H1 (cell line): ENCODE measurements at regions not wholly inside any gene's neighbourhood (a gene's known extent, or its start where the extent isn't known, plus 50 kb on each side); places are given as distances from the start of the nearest gene placed in this dataset.

Experiments used
- CTCF ChIA-PET: fragments of 300-600 bp; sonication (Branson Sonifier 250); formaldehyde crosslinking; loops from one replicate; lab custom pipeline; 2021; ENCODE audit not compliant: partially characterized antibody; lab: Charles Lee
- POLR2A ChIA-PET: fragments of 300-600 bp; sonication (Branson Sonifier 250); formaldehyde crosslinking; loops from one replicate; lab custom pipeline; 2021; ENCODE audit warnings: inconsistent platforms; ENCODE audit not compliant: partially characterized antibody; lab: Charles Lee
- DNase-seq, 2 experiments: peaks; one replicate each; pipeline versions ENCODE4 v3.0.0 to v3.0.0-alpha.2; 2010 to 2022; ENCODE audit warnings: low spot score in 2 of 2, low read depth in 1 of 2, mixed read lengths in 1 of 2
- FAIRE-seq: peaks from 2 replicates; lab custom pipeline; 2011; peaks lifted over from hg19 to GRCh38; lab: Jason Lieb, UNC
- H2AFZ ChIP-seq: 2 replicates; pipeline ENCODE4 v1.8.1; 2012; ENCODE audit warnings: low read length, inconsistent platforms
- H2AK5ac ChIP-seq: 2 replicates; pipeline ENCODE4 v1.6.1; 2013; ENCODE audit warnings: low read depth, low read length
- H2BK120ac ChIP-seq: replicated peaks from 2 replicates; pipeline ENCODE3; 2013; ENCODE audit warnings: low read depth, low read length, inconsistent platforms
- H2BK12ac ChIP-seq: 2 replicates; pipeline ENCODE4 v1.6.1; 2013; ENCODE audit warnings: low read depth, low read length
- H2BK15ac ChIP-seq: 2 replicates; pipeline ENCODE4 v1.6.1; 2013; ENCODE audit warnings: low read length
- H2BK20ac ChIP-seq: 2 replicates; pipeline ENCODE4 v1.6.1; 2013; ENCODE audit warnings: low read length
- H2BK5ac ChIP-seq: 2 replicates; pipeline ENCODE4 v1.6.1; 2013; ENCODE audit warnings: low read depth, low read length
- H3K14ac ChIP-seq: 2 replicates; pipeline ENCODE4 v1.6.1; 2013; ENCODE audit warnings: inconsistent platforms; ENCODE audit not compliant: insufficient read length
- H3K18ac ChIP-seq: 2 replicates; pipeline ENCODE4 v1.6.1; 2013; ENCODE audit warnings: low read length; ENCODE audit errors: extremely low read depth
- H3K23ac ChIP-seq: 2 replicates; pipeline ENCODE4 v1.6.1; 2013; ENCODE audit warnings: inconsistent platforms; ENCODE audit not compliant: insufficient read length
- H3K23me2 ChIP-seq: 2 replicates; pipeline ENCODE4 v1.6.1; 2013; ENCODE audit warnings: low read depth, low read length
- H3K27ac ChIP-seq: 2 replicates; pipeline ENCODE4 v1.6.1; 2011; ENCODE audit warnings: low read depth, low read length, inconsistent platforms
- H3K27me3 ChIP-seq, 4 experiments: replicated peaks in 1 of 4; 1 replicate in 1 of 4; 2 replicates in 3 of 4; pipeline versions ENCODE4 v1.6.1 to v1.8.1; 2011 to 2013; ENCODE audit warnings: low read length in 3 of 4, mild to moderate bottlenecking in 3 of 4, inconsistent platforms in 2 of 4, mixed read lengths in 2 of 4, moderate library complexity in 1 of 4; ENCODE audit not compliant: control insufficient read depth in 3 of 4, insufficient read depth in 3 of 4; ENCODE audit errors: extremely low read depth in 1 of 4
- H3K36me3 ChIP-seq, 4 experiments: 2 replicates each; pipeline versions ENCODE4 v1.6.1 to v1.8.1; 2011 to 2013; ENCODE audit warnings: mild to moderate bottlenecking in 4 of 4, low read length in 3 of 4, moderate library complexity in 2 of 4, control low read depth in 1 of 4, inconsistent platforms in 1 of 4; ENCODE audit not compliant: insufficient read depth in 4 of 4, control insufficient read depth in 2 of 4
- H3K4ac ChIP-seq: replicated peaks from 2 replicates; pipeline ENCODE3; 2013; ENCODE audit warnings: low read length, low read depth, mixed read lengths, inconsistent platforms; ENCODE audit not compliant: insufficient read length
- H3K4me1 ChIP-seq, 4 experiments: replicated peaks in 1 of 4; 1 replicate in 1 of 4; 2 replicates in 3 of 4; pipeline versions ENCODE4 v1.6.1 to v1.8.1; 2011 to 2013; ENCODE audit warnings: low read length in 3 of 4, inconsistent platforms in 2 of 4, mixed read lengths in 1 of 4; ENCODE audit not compliant: insufficient read depth in 4 of 4, control insufficient read depth in 3 of 4
- H3K4me2 ChIP-seq, 2 experiments: 2 replicates each; pipeline versions ENCODE4 v1.6.1 to v1.8.1; 2011 to 2013; ENCODE audit warnings: low read depth in 2 of 2, low read length in 2 of 2, control low read depth in 1 of 2, inconsistent platforms in 1 of 2, mild to moderate bottlenecking in 1 of 2; ENCODE audit not compliant: insufficient read depth in 1 of 2
- H3K4me3 ChIP-seq, 4 experiments: fragments of 200-600, 300-600 bp in 1 of 4; sonication (generic), shearing (Covaris generic), sonication (Bioruptor Twin) in 1 of 4; 2 replicates each; pipeline versions ENCODE4 v1.5.1 to v1.8.1; 2011 to 2016; ENCODE audit warnings: low read length in 4 of 4, low read depth in 3 of 4, control low read depth in 2 of 4, inconsistent platforms in 2 of 4, mild to moderate bottlenecking in 2 of 4, mixed read lengths in 1 of 4, moderate library complexity in 1 of 4; ENCODE audit not compliant: insufficient read depth in 2 of 4; ENCODE audit errors: extremely low read depth in 1 of 4
- H3K56ac ChIP-seq: replicated peaks from 2 replicates; pipeline ENCODE3; 2013; ENCODE audit warnings: low read depth, mild to moderate bottlenecking, mixed read lengths, low read length, inconsistent platforms; ENCODE audit not compliant: insufficient read length
- H3K79me1 ChIP-seq: 2 replicates; pipeline ENCODE4 v1.6.1; 2013; ENCODE audit warnings: low read depth, low read length, control low read depth
- H3K79me2 ChIP-seq, 2 experiments: 2 replicates each; pipeline versions ENCODE4 v1.6.1 to v1.8.1; 2012 to 2013; ENCODE audit warnings: low read length in 2 of 2, mild to moderate bottlenecking in 2 of 2, inconsistent platforms in 1 of 2; ENCODE audit not compliant: insufficient read depth in 2 of 2, control insufficient read depth in 1 of 2
- H3K9ac ChIP-seq, 4 experiments: replicated peaks in 1 of 4; 1 replicate in 1 of 4; 2 replicates in 3 of 4; pipeline versions ENCODE4 v1.6.1 to v1.8.1; 2011 to 2013; ENCODE audit warnings: low read depth in 3 of 4, low read length in 3 of 4, control low read depth in 2 of 4, mild to moderate bottlenecking in 2 of 4, moderate library complexity in 2 of 4, inconsistent platforms in 1 of 4; ENCODE audit errors: extremely low read depth in 1 of 4
- H3K9me3 ChIP-seq, 2 experiments: 2 replicates each; pipeline versions ENCODE4 v1.6.1 to v1.8.1; 2012 to 2013; ENCODE audit warnings: mild to moderate bottlenecking in 2 of 2, moderate library complexity in 2 of 2, control low read depth in 1 of 2, inconsistent platforms in 1 of 2, low read depth in 1 of 2, low read length in 1 of 2, mixed read lengths in 1 of 2; ENCODE audit not compliant: insufficient read depth in 2 of 2
- H4K20me1 ChIP-seq, 2 experiments: replicated peaks in 1 of 2; 2 replicates each; pipeline versions ENCODE3 to v1.8.1; 2011 to 2013; ENCODE audit warnings: inconsistent platforms in 2 of 2, low read length in 2 of 2, mild to moderate bottlenecking in 1 of 2; ENCODE audit not compliant: insufficient read depth in 2 of 2, control insufficient read depth in 1 of 2
- H4K5ac ChIP-seq: 2 replicates; pipeline ENCODE4 v1.6.1; 2013; ENCODE audit warnings: low read length, low read depth, mixed read lengths, inconsistent platforms; ENCODE audit not compliant: insufficient read length
- H4K8ac ChIP-seq: 2 replicates; pipeline ENCODE4 v1.8.0; 2013; ENCODE audit warnings: mild to moderate bottlenecking, moderate library complexity, low read length, inconsistent platforms; ENCODE audit not compliant: insufficient read depth; ENCODE audit errors: extremely low read depth
- H4K91ac ChIP-seq: replicated peaks from 2 replicates; pipeline ENCODE3; 2013; ENCODE audit warnings: low read length, mixed read lengths, inconsistent platforms; ENCODE audit not compliant: insufficient read length
- ASH2L ChIP-seq: fragments of 200-600, 300-600 bp; sonication (generic); IDR thresholded peaks from one replicate; pipeline ENCODE4 v1.7.1; 2017; ENCODE audit warnings: low read length
- CHD1 ChIP-seq: IDR thresholded peaks from 2 replicates; pipeline ENCODE4 v1.6.1; 2012; ENCODE audit warnings: low read depth, low read length, improper control_type of control experiment
- CREB1 ChIP-seq: IDR thresholded peaks from 2 replicates; pipeline ENCODE4 v1.6.1; 2012; ENCODE audit warnings: inconsistent platforms
- CTBP2 ChIP-seq: IDR thresholded peaks from 2 replicates; pipeline ENCODE4 v1.7.0; 2011; ENCODE audit warnings: borderline replicate concordance, mild to moderate bottlenecking, moderate library complexity, mixed read lengths, low read length; ENCODE audit not compliant: insufficient read depth, insufficient read length
- HDAC2 ChIP-seq, 2 experiments: fragments of 300-600 bp in 1 of 2; sonication (generic) in 1 of 2; IDR thresholded peaks; 2 replicates each; pipeline ENCODE4 v1.6.1; 2011 to 2012; ENCODE audit warnings: low read depth in 2 of 2, low read length in 2 of 2, mild to moderate bottlenecking in 2 of 2, moderate library complexity in 2 of 2, borderline replicate concordance in 1 of 2, inconsistent platforms in 1 of 2
- KDM1A ChIP-seq: fragments of 200-600, 300-600 bp; sonication (generic); IDR thresholded peaks from 2 replicates; pipeline ENCODE4 v1.7.1; 2016; ENCODE audit warnings: mild to moderate bottlenecking, low read length, borderline replicate concordance
- MAFK ChIP-seq: IDR thresholded peaks from 2 replicates; pipeline ENCODE4 v1.6.1; 2012; ENCODE audit warnings: low read depth, mild to moderate bottlenecking, improper control_type of control experiment, low read length
- NANOG ChIP-seq: IDR thresholded peaks from 2 replicates; pipeline ENCODE4 v1.6.1; 2011; ENCODE audit warnings: low read length, low read depth, mild to moderate bottlenecking, inconsistent platforms; ENCODE audit not compliant: insufficient read depth, poor library complexity, severe bottlenecking
- PHF8 ChIP-seq: fragments of 200-600 bp; sonication (generic); conservative IDR thresholded peaks from 2 replicates; pipeline ENCODE4 v1.7.1; 2012; ENCODE audit warnings: low read depth, mild to moderate bottlenecking, inconsistent platforms, low read length, moderate library complexity
- RAD21 ChIP-seq, 2 experiments: IDR thresholded peaks in 1 of 2; conservative IDR thresholded peaks in 1 of 2; 2 replicates each; pipeline ENCODE4 v1.6.1; 2011; ENCODE audit warnings: low read depth in 2 of 2, low read length in 2 of 2, improper control_type of control experiment in 1 of 2, inconsistent platforms in 1 of 2, mild to moderate bottlenecking in 1 of 2, moderate library complexity in 1 of 2
- RBBP5 ChIP-seq: IDR thresholded peaks from 2 replicates; pipeline ENCODE4 v1.7.1; 2012; ENCODE audit warnings: low read depth, mild to moderate bottlenecking, inconsistent platforms, low read length, moderate library complexity, borderline replicate concordance
- SIRT6 ChIP-seq: IDR thresholded peaks from one replicate; pipeline ENCODE4 v1.7.1; 2012; ENCODE audit warnings: low read length, inconsistent platforms
- TAF1 ChIP-seq: IDR thresholded peaks from 2 replicates; pipeline ENCODE4 v1.6.1; 2011; ENCODE audit warnings: mild to moderate bottlenecking, low read depth, low read length
- TBP ChIP-seq: IDR thresholded peaks from 2 replicates; pipeline ENCODE4 v1.6.1; 2011; ENCODE audit warnings: low read depth, low read length, improper control_type of control experiment
- TEAD4 ChIP-seq: IDR thresholded peaks from 2 replicates; pipeline ENCODE4 v1.6.1; 2012; ENCODE audit warnings: low read depth, low read length, inconsistent platforms, mixed read lengths
- WGBS, 2 experiments: shearing (Covaris generic) in 1 of 2; methylation state at CpG; one replicate each; pipeline versions ENCODE4 v1.1.6 to v1.1.7; 2013 to 2015; ENCODE audit warnings: low lambda C conversion rate in 2 of 2, mixed read lengths in 2 of 2, inconsistent platforms in 1 of 2, low coverage in 1 of 2, missing lambda C conversion rate in 1 of 2; ENCODE audit not compliant: insufficient replicate concordance in 2 of 2, insufficient coverage in 1 of 2, insufficient read length in 1 of 2; ENCODE audit errors: extremely low coverage in 1 of 2, missing lambda C conversion rate in 1 of 2; 5-methylcytosine and 5-hydroxymethylcytosine counted together

DNA sequence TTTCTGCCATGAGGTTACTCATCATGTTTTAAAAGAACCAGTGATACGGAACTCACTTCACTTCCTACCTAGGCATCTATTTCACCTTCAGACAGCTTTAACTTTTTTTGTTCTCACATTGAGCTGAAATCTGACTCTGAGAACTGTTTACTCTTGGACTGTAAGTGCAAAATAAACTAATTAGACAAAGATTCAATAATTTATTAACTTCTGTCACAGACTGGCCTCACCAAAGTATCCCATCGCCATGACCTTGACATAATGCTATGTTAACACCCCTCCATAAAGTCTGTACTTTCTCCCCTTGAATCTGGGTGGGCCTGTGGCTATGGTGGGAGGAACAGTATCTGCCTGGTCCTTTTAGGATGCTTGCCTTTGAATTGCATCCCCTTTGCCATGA is 448.1 kb downstream of the CBLN4 start:
- Histone ChIP-seq H4K20me1 (no peaks in the 10 kb centered on the region), H3K9me3 (peaks cover 0 to 6% of the 10 kb centered on the region in 2 experiments; a peak in 1 of 4 replicates), H3K23ac (no peak overlapping the region), H3K56ac (no peak overlapping the region), H4K91ac (no peak overlapping the region), H2BK15ac (no peak overlapping the region), H2BK120ac (no peak overlapping the region), H3K23me2 (no peaks in the 10 kb centered on the region), H3K79me1 (no peaks in the 10 kb centered on the region), H2BK12ac (no peak overlapping the region), H4K8ac (no peak overlapping the region), H3K27ac (no peak overlapping the region), H3K9ac (no peak overlapping the region), H3K4me1 (no peaks in the 10 kb centered on the region), H3K27me3 (no peaks in the 10 kb centered on the region), H3K18ac (no peak overlapping the region), H2BK20ac (no peak overlapping the region), H3K4me2 (no peak overlapping the region), H2BK5ac (no peak overlapping the region), H2AFZ (no peak overlapping the region), H3K79me2 (no peaks in the 10 kb centered on the region), H3K4ac (no peak overlapping the region), H3K4me3 (no peak overlapping the region), H3K14ac (no peak overlapping the region), H4K5ac (no peak overlapping the region), H3K36me3 (no peaks in the 10 kb centered on the region), H2AK5ac (no peak overlapping the region)
- no peak for DNase-seq
- no peak for FAIRE-seq
- 82% methylated on average over 2 of the region's 2 CpGs; no CpG with 5 or more reads in 1 of the 2 experiments for WGBS, 2 experiments
- CTCF ChIA-PET: no interaction called here
- no peak for TF ChIP-seq CREB1
- TF ChIP-seq MAFK: no peak
- TF ChIP-seq CHD1: no peak
- no peak for TF ChIP-seq TBP
- TF ChIP-seq TEAD4: no peak
- TF ChIP-seq SIRT6: no peak
- no peak for TF ChIP-seq PHF8
- no peak for TF ChIP-seq CTBP2
- no peak for TF ChIP-seq HDAC2 (IDR thresholded peaks at IDR 0.05; ENCODE audit: borderline replicate concordance in 1 of 2, low read depth in 2 of 2, low read length in 2 of 2)
- TF ChIP-seq ASH2L: no peak
- no peak for TF ChIP-seq KDM1A
- no peak for TF ChIP-seq RBBP5
- no peak for TF ChIP-seq NANOG
- no peak for TF ChIP-seq RAD21 (IDR thresholded peaks at IDR 0.05 in 1 of 2, conservative IDR thresholded peaks at IDR 0.05 in 1 of 2; ENCODE audit: low read depth in 2 of 2, low read length in 2 of 2)
- TF ChIP-seq TAF1: no peak
- POLR2A ChIA-PET: no interaction called here
